ENCODE measurements at regions not wholly inside any gene's neighbourhood (a gene's known extent, or its start where the extent isn't known, plus 50 kb on each side); places are given as distances from the start of the nearest gene placed in this dataset.

DNA sequence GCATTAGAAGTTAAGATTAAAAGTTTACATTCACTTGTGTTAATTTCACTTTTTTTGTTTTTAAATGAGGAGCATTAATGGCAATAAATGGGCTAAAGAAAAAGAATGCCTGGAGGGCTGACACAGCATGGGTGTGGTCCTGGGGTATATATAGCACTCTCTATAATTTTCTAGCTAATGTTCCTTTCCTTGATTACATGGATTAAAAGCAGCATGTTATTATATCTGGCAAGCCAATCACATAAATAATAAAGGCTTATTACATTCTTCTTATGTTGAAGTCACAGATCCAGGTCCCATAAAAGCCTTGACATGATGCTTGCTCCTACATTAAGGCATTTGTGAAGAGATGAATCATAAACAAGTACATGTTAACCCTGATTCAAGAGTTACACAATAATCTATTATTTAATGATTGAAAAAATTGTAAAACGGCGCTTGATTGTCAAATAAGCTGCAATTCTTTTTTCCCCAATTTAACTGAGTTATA is 91.4 kb downstream of the LYPLAL1 start:
- no peak for DNase-seq

DNA sequence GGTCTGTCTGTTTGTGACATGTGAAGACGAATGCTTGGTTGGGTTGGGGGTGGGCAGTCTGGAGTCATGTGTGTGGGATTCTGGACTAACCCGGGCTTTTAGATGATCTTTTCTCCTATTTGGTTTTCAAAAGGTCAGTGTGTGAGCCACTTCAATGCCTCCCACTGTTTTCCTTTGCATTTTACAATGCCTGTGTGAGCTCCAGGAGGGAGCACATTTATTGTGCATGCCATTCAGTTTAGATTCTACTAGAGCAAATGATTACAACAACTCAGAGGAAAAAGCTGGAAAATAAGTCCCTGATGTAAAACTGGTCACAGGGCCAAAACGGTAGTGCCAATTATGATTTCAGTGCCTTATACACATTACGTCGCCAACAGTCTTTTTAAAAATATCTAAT is 90.9 kb downstream of the LYPLAL1 start:
- DNase-seq = no peak
